ENCODE measurements at regions not wholly inside any gene's neighbourhood (a gene's known extent, or its start where the extent isn't known, plus 50 kb on each side); places are given as distances from the start of the nearest gene placed in this dataset.

DNA sequence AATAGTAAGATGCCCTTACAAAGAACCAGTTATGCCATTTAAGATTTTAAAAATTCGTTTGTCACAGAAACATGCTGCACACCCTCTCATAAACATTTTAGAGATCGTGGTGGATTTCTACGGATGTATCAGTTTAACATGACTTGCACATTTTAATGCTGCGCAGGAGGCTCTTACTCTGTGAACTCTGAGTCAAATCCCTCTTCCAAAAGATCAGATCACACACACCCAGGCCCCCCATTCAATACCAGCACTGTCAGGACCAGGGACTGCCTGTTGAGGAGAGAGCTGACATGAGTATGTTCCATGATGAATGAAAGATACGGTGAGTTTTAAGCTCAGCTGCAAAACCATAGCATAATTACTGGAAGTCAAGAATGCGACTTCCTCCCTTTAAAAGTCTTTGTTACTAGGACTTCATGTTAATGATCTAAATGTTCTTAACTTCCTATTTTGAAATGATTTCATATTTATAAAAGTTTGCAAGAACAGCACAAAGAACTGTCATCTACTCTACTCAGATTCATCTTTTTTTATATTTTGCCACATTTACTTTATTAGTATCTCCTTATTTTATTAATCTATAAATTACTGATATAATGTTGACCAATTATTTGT, 500.2 kb downstream of the GLRX3 start:
- Histone ChIP-seq H3K27me3 (ENCODE audit: control insufficient read depth, insufficient read depth, low read length) (no peaks in the 10 kb centered on the region), H3K36me3 (ENCODE audit: control insufficient read depth, insufficient read depth, low read length) (no peaks in the 10 kb centered on the region), H3K4me3 (ENCODE audit: low read depth, low read length) (no peak overlapping the region)
- TF ChIP-seq, protein P1, sequence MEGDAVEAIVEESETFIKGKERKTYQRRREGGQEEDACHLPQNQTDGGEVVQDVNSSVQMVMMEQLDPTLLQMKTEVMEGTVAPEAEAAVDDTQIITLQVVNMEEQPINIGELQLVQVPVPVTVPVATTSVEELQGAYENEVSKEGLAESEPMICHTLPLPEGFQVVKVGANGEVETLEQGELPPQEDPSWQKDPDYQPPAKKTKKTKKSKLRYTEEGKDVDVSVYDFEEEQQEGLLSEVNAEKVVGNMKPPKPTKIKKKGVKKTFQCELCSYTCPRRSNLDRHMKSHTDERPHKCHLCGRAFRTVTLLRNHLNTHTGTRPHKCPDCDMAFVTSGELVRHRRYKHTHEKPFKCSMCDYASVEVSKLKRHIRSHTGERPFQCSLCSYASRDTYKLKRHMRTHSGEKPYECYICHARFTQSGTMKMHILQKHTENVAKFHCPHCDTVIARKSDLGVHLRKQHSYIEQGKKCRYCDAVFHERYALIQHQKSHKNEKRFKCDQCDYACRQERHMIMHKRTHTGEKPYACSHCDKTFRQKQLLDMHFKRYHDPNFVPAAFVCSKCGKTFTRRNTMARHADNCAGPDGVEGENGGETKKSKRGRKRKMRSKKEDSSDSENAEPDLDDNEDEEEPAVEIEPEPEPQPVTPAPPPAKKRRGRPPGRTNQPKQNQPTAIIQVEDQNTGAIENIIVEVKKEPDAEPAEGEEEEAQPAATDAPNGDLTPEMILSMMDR (IDR thresholded peaks at IDR 0.05; ENCODE audit: insufficient read depth, low read length, poor library complexity, severe bottlenecking): no peak
- DNase-seq (ENCODE audit: low read depth): no peak

DNA sequence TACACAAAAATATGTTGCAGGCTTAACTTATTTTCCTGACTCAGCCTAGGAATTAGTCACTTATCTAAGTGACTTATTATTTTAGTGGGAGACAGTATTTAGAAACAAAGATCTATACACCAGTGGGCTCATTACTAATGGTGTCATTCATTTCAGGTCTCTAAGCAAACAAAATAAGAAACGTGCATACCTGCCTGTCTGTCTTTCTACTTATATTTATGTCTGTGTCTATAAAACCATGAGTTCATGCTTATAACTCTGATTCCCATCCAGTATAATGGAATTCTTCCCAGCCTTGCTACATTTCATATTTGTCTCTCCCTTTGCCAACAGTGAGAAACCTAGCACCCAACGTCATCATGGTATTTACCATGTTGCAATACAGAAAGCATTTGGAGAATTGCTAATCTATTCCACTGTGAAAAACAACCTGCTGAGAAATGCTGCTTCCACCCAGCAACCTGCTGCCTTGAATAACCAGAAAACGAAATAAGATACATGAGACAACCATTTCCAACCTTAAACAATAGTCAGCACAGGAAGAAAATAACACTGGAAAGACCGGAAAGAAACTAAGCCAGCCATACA, 501.0 kb downstream of the GLRX3 start:
- no peak for DNase-seq (ENCODE audit: low read depth)
- H3K4me3 ChIP-seq (ENCODE audit: low read depth, low read length): no peak overlapping the region

DNA sequence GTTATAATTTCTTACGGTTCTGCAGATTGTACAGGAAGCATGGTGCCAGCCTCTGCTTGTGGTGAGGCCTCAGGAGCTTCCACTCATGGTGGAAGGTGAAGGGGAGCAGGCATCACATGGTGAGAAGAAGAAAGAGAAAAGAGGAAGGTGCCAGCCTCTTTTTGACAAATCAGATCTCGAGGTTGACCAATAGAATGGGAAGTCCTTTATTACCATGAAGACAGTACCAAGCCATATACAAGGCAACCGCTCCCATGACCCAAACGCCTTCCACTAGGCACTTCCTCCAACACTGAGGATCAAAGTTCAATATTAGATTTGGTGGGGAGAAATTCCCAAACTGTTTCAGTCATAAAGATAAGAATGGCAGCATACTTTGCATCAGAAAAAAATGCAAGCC, 502.8 kb downstream of the GLRX3 start:
- H3K27me3 ChIP-seq (ENCODE audit: control insufficient read depth, insufficient read depth, low read length): no peaks in the 10 kb centered on the region
- TF ChIP-seq, protein P1 (IDR thresholded peaks at IDR 0.05; ENCODE audit: insufficient read depth, low read length, poor library complexity, severe bottlenecking): no peak
- H3K36me3 ChIP-seq (ENCODE audit: control insufficient read depth, insufficient read depth, low read length): no peaks in the 10 kb centered on the region
- H3K4me3 ChIP-seq (ENCODE audit: low read depth, low read length): no peak overlapping the region
- no peak for DNase-seq (ENCODE audit: low read depth)

More for the DNA sequence above, 501.0 kb downstream of the GLRX3 start:
- TF ChIP-seq, protein P1 (IDR thresholded peaks at IDR 0.05; ENCODE audit: insufficient read depth, low read length, poor library complexity, severe bottlenecking): no peak
- Histone ChIP-seq H3K36me3 (ENCODE audit: control insufficient read depth, insufficient read depth, low read length) (no peaks in the 10 kb centered on the region), H3K27me3 (ENCODE audit: control insufficient read depth, insufficient read depth, low read length) (no peaks in the 10 kb centered on the region)

DNA sequence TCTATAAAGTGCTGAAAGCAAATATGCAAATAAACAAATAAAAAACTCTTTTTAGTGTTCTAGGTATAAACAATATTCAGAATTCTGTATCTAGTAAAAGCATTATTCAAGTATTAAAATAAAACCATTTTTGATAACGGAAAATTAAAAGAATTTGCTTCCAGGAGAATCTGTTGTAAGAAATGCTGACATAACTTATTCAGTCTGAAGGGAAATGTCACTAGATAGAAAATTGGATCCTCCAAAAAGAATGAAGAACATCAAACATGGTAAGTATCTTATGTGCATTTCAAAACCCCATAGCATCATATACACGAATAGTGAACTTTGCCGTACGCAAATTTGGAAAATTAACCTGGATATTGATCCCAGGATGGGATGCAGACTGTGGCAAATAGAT, 506.7 kb downstream of the GLRX3 start:
- Histone ChIP-seq H3K27me3 (ENCODE audit: control insufficient read depth, insufficient read depth, low read length) (no peaks in the 10 kb centered on the region), H3K36me3 (ENCODE audit: control insufficient read depth, insufficient read depth, low read length) (no peaks in the 10 kb centered on the region), H3K4me3 (ENCODE audit: low read depth, low read length) (no peak overlapping the region)
- DNase-seq (ENCODE audit: low read depth): no peak
- TF ChIP-seq, protein P1 (IDR thresholded peaks at IDR 0.05; ENCODE audit: insufficient read depth, low read length, poor library complexity, severe bottlenecking): no peak

DNA sequence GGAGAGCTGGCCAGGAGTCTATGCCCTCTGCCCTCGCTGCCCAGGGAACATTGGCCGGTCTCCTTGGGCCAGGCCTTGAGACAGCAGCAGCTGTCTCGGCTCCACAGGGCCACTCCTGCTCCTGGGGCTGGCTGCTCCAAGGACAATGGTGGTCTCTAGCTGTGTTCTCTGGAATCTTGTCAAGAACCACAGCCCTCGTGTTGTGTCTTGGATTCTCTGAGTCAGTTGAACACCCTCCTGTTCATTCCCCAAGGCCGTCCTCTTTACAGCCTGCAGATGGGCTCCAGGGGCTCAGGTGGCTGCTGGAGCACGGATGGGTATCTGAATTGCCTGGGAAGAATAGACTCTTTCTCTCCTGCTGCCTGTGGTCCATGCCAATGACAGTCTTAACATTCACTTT, 511.1 kb downstream of the GLRX3 start:
- Histone ChIP-seq H3K27me3 (ENCODE audit: control insufficient read depth, insufficient read depth, low read length) (no peaks in the 10 kb centered on the region), H3K36me3 (ENCODE audit: control insufficient read depth, insufficient read depth, low read length) (no peaks in the 10 kb centered on the region), H3K4me3 (ENCODE audit: low read depth, low read length) (no peak overlapping the region)
- TF ChIP-seq, protein P1 (IDR thresholded peaks at IDR 0.05; ENCODE audit: insufficient read depth, low read length, poor library complexity, severe bottlenecking): no peak
- DNase-seq (ENCODE audit: low read depth): no peak

DNA sequence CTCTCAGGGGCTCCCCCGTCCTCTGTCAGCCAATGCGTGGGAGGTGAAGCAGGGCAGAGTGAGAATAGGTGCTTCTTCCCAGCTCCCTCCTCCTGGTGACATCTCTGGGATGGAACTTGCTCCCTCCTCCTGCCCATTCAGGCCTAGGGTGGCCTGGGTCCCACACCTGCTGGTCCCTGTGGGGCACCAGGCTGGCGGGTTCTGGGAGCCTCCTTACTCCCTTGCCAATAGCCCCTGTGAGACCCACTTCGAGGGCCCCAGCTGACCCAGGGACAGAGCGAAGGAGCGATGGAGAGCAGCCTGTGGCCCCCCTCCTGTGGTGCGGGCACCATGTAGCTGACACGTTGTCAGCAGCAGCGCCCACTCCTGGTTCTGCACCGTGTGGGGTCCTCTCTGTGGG, 512.6 kb downstream of the GLRX3 start:
- Histone ChIP-seq H3K27me3 (ENCODE audit: control insufficient read depth, insufficient read depth, low read length) (no peaks in the 10 kb centered on the region), H3K36me3 (ENCODE audit: control insufficient read depth, insufficient read depth, low read length) (no peaks in the 10 kb centered on the region), H3K4me3 (ENCODE audit: low read depth, low read length) (no peak overlapping the region)
- DNase-seq (ENCODE audit: low read depth): no peak
- TF ChIP-seq, protein P1 (IDR thresholded peaks at IDR 0.05; ENCODE audit: insufficient read depth, low read length, poor library complexity, severe bottlenecking): no peak
